NOMO-1 (cell line): ENCODE measurements at regions not wholly inside any gene's neighbourhood (a gene's known extent, or its start where the extent isn't known, plus 50 kb on each side); places are given as distances from the start of the nearest gene placed in this dataset.

ENCODE experiments used
- DNase-seq, 2 experiments: peaks; one replicate each; lab custom pipeline; 2025; ENCODE audit not compliant: unreplicated experiment in 2 of 2; lab: John Stamatoyannopoulos, UW

- no peak for DNase-seq
Measured at GRCh38 chr2:234343372-234343771, 153.5 kb downstream of the ARL4C start.

GRCh38 chr2:234341306-234341985 is 155.4 kb downstream of the ARL4C start:
- no peak for DNase-seq

- no peak for DNase-seq
Measured at GRCh38 chr2:234339501-234339900, 157.4 kb downstream of the ARL4C start.

DNA sequence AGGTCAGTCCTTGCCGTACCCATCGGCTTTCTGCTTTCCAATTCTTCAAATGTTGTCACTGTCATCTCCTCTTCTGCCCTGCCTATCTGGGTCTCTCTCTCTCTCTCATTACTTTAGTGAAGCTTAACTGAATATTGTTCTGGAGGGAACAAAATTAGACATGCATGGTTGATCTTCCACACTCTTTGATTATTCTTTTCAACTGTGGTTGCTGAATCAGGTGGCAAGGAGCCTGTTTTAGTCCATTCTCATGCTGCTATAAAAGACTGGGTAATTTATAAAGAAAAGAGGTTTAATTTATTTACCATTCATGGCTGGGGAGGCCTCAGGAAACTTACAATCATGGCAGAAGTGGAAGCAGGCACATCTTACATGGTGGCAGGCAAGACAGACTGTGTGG is 157.9 kb downstream of the ARL4C start:
- no peak for DNase-seq

- no peak for DNase-seq
Measured at GRCh38 chr2:234335661-234336228, 161.1 kb downstream of the ARL4C start.

- DNase-seq: no peak
Measured at GRCh38 chr2:234334756-234335155, 162.1 kb downstream of the ARL4C start.

DNA sequence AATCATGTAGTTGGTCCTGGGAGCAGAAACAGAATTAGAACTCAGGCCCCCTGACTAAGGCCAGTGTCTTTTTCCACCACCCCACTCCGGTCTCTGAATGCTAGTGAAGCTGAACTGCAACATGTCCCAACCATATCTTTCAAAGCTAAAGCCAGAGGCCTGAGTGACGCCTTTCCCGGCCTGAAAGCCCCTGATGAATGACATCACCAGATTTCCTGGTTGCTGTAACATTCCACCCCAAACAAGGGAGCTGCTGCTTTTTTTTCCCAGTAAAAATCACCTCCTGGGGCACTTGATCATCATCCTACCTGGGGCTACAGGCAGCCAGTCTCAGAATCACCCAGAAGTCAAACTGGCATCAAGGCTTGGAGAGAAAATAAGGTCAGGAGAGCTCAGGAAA is 162.7 kb downstream of the ARL4C start:
- no peak for DNase-seq

DNA sequence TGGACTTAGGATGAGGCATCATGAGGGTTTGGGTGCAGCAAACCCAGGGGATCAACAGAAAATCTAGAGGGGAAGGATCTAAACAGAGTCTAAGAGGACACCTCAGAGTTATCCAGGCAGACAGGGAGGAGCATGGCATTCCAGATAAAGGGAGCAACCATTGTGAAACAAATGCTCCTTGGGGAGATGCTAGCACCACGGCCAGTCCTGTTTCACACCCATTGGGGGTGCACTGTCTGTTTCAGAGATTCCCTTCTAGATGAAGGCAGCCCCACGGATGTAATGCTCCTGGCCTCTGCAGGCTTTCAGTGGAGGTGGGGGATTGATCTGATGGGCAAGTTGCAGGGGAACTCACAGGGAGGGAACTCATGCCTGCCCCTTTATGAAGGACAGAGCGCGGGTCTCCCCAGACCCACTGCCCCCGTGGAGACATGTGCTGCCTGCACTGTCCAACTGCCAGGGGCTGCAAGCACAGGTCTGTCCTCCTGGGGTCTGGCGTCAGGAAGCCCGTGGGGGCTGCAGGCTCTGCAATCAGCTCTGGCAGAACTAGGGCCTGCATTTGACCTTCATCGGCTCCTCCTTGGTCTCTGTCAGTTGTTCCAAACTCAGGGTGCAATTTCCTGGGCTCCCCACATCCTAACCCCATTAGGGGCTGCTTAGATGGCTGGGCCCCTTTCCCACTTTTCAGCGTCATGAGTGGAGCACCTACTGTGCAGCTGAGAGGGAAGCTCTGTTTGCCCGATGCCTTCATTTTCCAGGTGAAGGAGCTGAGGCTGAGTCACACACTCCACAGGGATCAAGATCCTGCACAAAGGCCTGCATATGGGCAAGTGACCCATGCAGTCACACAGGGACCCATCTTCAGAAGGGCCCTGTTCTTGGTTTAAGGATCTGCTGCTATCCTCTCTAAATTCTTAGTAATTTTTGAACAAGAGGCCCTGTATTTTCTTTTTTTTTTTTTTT is 163.4 kb downstream of the ARL4C start:
- no peak for DNase-seq

DNA sequence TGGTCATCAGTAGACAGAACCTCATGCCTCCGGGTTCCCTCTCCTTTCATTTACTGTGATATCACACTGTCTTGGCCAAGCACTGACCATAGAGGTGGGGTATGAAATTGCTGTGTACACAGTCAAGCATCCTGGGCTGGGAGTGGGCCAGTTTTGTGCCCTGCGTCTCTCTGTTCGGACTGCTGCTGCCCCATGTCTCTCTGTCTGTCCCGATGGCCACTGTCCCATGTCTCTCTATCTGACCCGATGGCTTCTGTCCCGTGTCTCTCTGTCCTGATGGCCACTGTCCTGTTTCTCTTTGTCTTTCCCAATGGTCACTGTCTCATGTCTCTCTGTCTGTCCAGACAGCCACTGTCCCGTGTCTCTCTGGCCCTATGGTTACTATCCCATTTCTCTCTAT is 164.9 kb downstream of the ARL4C start:
- DNase-seq: no peak

GRCh38 chr2:234331566-234331965 is 165.3 kb downstream of the ARL4C start:
- DNase-seq: no peak

DNA sequence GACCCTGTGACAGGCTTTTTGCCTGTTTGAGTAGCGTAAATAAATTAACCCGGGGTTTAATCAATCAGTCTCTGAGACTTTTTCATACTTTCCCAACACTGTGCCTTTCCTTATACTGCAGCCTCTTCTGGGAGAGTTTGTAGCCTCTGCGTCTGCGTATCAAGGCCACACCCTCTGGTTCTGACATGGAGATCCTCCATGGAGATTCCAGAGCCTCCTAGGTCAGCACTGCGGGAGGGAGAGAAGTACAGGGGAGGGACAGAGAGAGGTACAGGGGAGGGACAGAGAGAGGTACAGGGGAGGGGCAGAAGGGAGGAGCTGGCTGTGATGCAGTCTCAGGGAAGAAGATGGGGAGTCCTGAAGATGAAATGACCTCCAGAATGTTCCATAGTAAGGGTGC is 166.0 kb downstream of the ARL4C start:
- DNase-seq: no peak

DNA sequence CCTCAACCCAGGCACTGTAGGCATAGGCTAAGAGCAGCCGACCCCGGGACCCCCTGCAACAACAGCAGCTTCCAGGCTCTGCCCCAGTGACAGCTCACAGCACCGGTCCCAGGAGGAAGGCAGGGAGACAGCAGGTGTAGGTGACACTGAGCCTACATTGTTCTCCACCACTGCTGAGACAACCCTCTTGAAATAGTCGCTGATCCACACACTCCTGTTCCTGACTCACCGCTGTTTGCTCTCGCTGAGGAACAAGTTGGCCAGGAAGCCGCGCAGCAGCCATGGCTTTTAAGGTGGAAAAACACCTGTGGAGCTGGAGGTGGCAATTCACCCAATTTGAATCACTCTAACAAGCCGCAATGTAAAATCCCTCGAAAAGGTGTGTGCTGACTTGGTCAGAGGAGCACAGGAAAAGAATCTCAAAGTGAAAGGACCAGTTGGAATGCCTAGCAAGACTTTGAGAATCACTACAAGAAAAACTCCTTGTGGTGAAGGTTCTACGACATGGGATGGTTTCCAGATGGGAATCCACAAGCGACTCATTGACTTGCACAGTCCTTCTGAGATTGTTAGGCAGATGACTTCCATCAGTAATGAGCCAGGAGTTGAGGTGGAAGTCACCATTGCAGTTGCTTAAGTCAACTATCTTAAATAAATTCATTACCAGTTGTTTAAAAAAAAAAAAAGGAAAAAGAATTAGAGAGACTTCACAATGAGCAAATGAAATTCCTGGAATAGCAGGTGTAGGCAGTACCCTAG is 167.5 kb downstream of the ARL4C start:
- no peak for DNase-seq

DNA sequence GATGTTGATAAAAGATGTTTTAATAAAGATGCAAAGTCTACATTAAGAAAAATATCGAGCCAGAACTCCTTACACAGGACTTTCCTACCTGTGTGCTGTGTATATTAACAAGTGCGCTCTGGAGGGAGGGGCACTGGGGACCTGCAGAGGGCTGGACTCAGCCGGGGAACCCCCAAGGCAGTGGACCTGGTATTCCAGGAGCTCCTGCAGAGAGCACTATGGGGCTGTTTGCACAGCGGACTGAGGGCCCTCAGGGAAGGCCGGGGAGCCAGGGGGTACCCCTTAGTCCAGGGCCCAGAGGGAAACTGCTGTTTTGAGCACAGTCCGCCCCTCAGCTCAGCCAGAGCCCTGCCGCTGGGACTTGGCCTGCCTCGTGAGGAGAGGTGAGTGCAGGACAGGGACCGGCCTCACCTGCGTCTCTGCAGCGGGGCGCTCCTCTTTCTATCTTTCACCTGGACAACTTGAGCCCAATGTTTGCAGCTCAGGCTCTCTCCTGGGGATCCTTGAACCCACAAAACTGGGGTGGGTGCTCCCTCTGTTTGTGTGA is 168.4 kb downstream of the ARL4C start:
- no peak for DNase-seq

GRCh38 chr2:234326694-234327093 is 170.2 kb downstream of the ARL4C start:
- no peak for DNase-seq

DNA sequence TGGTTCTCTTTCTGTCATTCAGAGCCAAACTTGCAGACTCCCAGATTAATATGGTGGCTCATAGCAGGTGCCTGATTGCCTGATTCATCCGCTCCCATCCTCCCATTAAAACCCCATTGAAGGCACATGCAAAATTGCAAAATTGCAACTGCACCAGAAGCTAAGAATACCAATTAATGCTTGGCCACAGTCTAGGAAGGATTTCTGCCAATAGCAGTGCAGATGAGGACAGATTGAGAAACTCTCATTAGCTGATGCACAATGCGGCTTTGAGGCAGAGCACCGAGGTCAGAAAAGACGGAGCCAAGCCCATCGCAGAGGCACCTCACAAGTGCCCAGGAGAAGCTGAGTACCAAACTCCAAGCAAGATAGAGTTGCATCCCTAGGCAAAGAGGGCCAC is 172.8 kb downstream of the ARL4C start:
- DNase-seq: peak; percentile 4 to 22

- no peak for DNase-seq
Measured at GRCh38 chr2:234322766-234323465, 174.0 kb downstream of the ARL4C start.

GRCh38 chr2:234320066-234320465 is 176.8 kb downstream of the ARL4C start:
- DNase-seq: no peak

DNA sequence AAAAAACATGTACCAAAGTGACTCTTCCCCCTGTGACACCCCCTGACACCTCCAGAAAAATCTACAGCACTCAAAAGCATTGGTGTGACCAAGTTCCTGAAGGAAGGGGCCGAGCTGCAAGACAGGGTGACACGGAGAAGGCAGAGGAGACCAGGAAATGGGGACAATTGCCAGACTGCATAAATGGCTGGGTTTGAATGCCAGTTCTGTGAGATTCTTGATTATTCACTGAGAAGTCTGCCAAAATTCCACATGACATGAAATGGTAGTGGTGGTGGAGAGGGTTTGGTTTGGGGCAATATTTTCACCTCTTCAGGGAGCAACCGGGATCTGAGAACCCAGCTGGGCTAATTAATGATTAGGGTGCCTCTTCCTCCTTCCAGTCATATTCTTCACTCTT is 178.5 kb downstream of the ARL4C start:
- DNase-seq: peak; percentile 8 to 53

- no peak for DNase-seq
Measured at GRCh38 chr2:234313558-234313957, 183.3 kb downstream of the ARL4C start.

DNA sequence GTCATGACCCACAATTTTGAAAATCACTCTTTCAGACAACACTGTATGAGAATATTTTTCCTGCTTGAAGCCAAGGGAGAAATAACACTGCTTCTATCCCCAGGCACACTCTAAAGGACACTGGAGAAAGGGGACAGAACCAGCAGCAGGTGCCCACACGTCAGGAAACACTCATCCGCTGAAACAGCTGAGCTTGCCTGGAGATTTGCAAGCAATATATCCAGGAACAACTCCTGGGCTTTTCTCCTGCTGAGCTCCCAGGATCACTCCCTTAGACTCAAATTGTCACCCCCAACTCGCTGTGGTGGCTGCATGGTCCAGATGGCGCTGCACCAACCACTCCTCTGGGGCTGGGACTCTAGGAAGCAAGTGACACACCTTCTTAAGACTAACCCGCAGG is 186.7 kb downstream of the ARL4C start:
- DNase-seq: no peak
